ENCODE measurements at regions not wholly inside any gene's neighbourhood (a gene's known extent, or its start where the extent isn't known, plus 50 kb on each side); places are given as distances from the start of the nearest gene placed in this dataset.
"Not testable (repeated sequence)": the region's sequence is repeated elsewhere in the genome, so short reads cannot be mapped to it uniquely, and the experiment has no call there.

- DNase-seq (ENCODE audit: low read depth): not testable (repeated sequence)
Measured at GRCh38 chr22:19662049-19662684, 52.1 kb upstream of the SEPTIN5 start.

- DNase-seq (ENCODE audit: low read depth): no peak
Measured at GRCh38 chr22:19663286-19663815, 51.0 kb upstream of the SEPTIN5 start.

- DNase-seq (ENCODE audit: low read depth): no peak
Measured at GRCh38 chr22:19663821-19664355, 50.4 kb upstream of the SEPTIN5 start.

GRCh38 chr22:19664406-19664805 is 49.9 kb upstream of the SEPTIN5 start:
- DNase-seq (ENCODE audit: low read depth): no peak
